ENCODE measurements at regions not wholly inside any gene's neighbourhood (a gene's known extent, or its start where the extent isn't known, plus 50 kb on each side); places are given as distances from the start of the nearest gene placed in this dataset.
A peak's percentile ranks its signal among the peaks of the same experiment; 100 is the strongest.

- Histone ChIP-seq H3K9me3 (no peaks in the 10 kb centered on the region), H3K36me3 (no peaks in the 10 kb centered on the region), H3K4me1 (no peaks in the 10 kb centered on the region), H3K4me3 (no peak overlapping the region), H3K27ac (no peak overlapping the region), H3K27me3 (peaks cover 0 to under 1% (median 0%) of the 10 kb centered on the region in 9 donors)
- TF ChIP-seq POLR2A (IDR thresholded peaks at IDR 0.05) (no peak), CTCF (IDR thresholded peaks at IDR 0.05) (no peak)
- no peak for ATAC-seq
- intact Hi-C loops (cut with DNase I) = no loop called here
- DNase-seq = peak in 3 of 5 donors; percentile 20 to 60 (median 46)
- WGBS, 4 donors = 72 to 77% (median 74%) methylated on average over 19 of the region's 19 CpGs
These were observed 134.2 kb downstream of the OR13A1 start for GRCh38 chr10:45180946-45181875.

- TF ChIP-seq CTCF (IDR thresholded peaks at IDR 0.05) (no peak), POLR2A (IDR thresholded peaks at IDR 0.05) (no peak)
- intact Hi-C loops (cut with DNase I) = no loop called here
- WGBS, 4 donors = 88 to 89% (median 88%) methylated on average over 4 of the region's 4 CpGs
These were observed 132.2 kb downstream of the OR13A1 start for GRCh38 chr10:45183174-45183573.

GRCh38 chr10:45197816-45198485, 117.5 kb downstream of the OR13A1 start:
- WGBS, 4 donors = 89 to 92% (median 90%) methylated on average over 27 to 28 of the region's 28 CpGs
- TF ChIP-seq POLR2A (IDR thresholded peaks at IDR 0.05) (no peak), CTCF (IDR thresholded peaks at IDR 0.05) (no peak)
- no peaks in the 10 kb centered on the region for H3K4me1 ChIP-seq
- no peak overlapping the region for H3K27ac ChIP-seq
- H3K36me3 ChIP-seq = no peaks in the 10 kb centered on the region
- no peaks in the 10 kb centered on the region for H3K9me3 ChIP-seq
- peak in 1 of 5 donors; percentile 45 for DNase-seq
- peaks cover 0 to 29% (median 6%) of the 10 kb centered on the region in 9 donors for H3K27me3 ChIP-seq
- no peak for ATAC-seq
- intact Hi-C loops (cut with DNase I) = no loop called here
- H3K4me3 ChIP-seq = no peak overlapping the region

More at GRCh38 chr10:45183174-45183573, 132.2 kb downstream of the OR13A1 start:
- DNase-seq (no peak), ATAC-seq (no peak)
- Histone ChIP-seq H3K4me3 (no peak overlapping the region), H3K27me3 (no peaks in the 10 kb centered on the region), H3K9me3 (no peaks in the 10 kb centered on the region), H3K27ac (no peak overlapping the region), H3K4me1 (no peaks in the 10 kb centered on the region), H3K36me3 (no peaks in the 10 kb centered on the region)
